Liver (tissue), 3 donors: ENCODE measurements at regions not wholly inside any gene's neighbourhood (a gene's known extent, or its start where the extent isn't known, plus 50 kb on each side); places are given as distances from the start of the nearest gene placed in this dataset.

Experiments used
- FOXA1 ChIP-seq: IDR thresholded peaks from 2 replicates; pipeline ENCODE4 v1.6.1; 2016; ENCODE audit warnings: antibody characterized with exemption
- GABPA ChIP-seq, 2 donors: IDR thresholded peaks in 1 of 2; conservative IDR thresholded peaks in 1 of 2; 2 replicates each; pipeline ENCODE4 v1.6.1; 2016; ENCODE audit warnings: antibody characterized with exemption in 2 of 2, mild to moderate bottlenecking in 1 of 2, moderate library complexity in 1 of 2
- JUND ChIP-seq, 2 donors: IDR thresholded peaks; 2 replicates each; pipeline ENCODE4 v1.6.1; 2016; ENCODE audit warnings: antibody characterized with exemption in 2 of 2
- MAX ChIP-seq: IDR thresholded peaks from 2 replicates; pipeline ENCODE4 v1.6.1; 2016; ENCODE audit warnings: antibody characterized with exemption
- RAD21 ChIP-seq, 2 donors: IDR thresholded peaks; 2 replicates each; pipeline ENCODE4 v1.6.1; 2016; ENCODE audit warnings: antibody characterized with exemption in 2 of 2, mild to moderate bottlenecking in 2 of 2
- REST ChIP-seq: IDR thresholded peaks from 2 replicates; pipeline ENCODE4 v1.6.1; 2016; ENCODE audit warnings: antibody characterized with exemption, mild to moderate bottlenecking
- RXRA ChIP-seq, 2 donors: IDR thresholded peaks; 2 replicates each; pipeline ENCODE4 v1.6.1; 2017 to 2018; ENCODE audit warnings: antibody characterized with exemption in 2 of 2, mild to moderate bottlenecking in 1 of 2
- TAF1 ChIP-seq: conservative IDR thresholded peaks from 2 replicates; pipeline ENCODE4 v1.6.1; 2016; ENCODE audit warnings: antibody characterized with exemption, mild to moderate bottlenecking
- ZBTB33 ChIP-seq: IDR thresholded peaks from 2 replicates; pipeline ENCODE4 v1.6.1; 2016; ENCODE audit warnings: antibody characterized with exemption
- TF ChIP-seq, protein P1 (sequence below): fragments of 150-350 bp; IDR thresholded peaks from 2 replicates; pipeline ENCODE4 v1.5.1; 2017; ENCODE audit warnings: improper control_type of control experiment, low read depth, low read length; ENCODE audit not compliant: missing input control
- donor health status: healthy.
- donor health status: healthy.

DNA sequence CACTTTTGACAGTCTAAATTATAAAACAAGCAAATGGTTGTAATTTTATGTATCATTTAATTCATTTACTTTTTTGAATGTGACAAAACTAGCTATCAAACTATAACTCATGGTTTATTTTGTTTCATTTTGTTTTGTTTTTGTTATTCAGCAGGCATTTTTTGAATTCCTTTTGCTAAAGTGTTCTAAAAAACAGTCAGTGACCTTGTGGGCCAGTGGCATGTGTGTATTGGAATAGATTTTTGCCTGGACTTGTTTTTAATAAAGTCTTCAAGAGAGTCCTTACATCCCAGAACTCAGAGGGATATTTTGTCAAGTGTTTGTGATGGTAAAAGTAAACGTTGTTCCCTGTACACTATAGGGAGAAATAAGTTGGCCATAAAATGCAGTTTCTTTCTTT, 369.7 kb upstream of the SYT1 start:
- TF ChIP-seq, protein P1, sequence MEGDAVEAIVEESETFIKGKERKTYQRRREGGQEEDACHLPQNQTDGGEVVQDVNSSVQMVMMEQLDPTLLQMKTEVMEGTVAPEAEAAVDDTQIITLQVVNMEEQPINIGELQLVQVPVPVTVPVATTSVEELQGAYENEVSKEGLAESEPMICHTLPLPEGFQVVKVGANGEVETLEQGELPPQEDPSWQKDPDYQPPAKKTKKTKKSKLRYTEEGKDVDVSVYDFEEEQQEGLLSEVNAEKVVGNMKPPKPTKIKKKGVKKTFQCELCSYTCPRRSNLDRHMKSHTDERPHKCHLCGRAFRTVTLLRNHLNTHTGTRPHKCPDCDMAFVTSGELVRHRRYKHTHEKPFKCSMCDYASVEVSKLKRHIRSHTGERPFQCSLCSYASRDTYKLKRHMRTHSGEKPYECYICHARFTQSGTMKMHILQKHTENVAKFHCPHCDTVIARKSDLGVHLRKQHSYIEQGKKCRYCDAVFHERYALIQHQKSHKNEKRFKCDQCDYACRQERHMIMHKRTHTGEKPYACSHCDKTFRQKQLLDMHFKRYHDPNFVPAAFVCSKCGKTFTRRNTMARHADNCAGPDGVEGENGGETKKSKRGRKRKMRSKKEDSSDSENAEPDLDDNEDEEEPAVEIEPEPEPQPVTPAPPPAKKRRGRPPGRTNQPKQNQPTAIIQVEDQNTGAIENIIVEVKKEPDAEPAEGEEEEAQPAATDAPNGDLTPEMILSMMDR, result no peak
- TF ChIP-seq ZBTB33 (no peak), TAF1 (no peak), JUND (IDR thresholded peaks at IDR 0.05) (no peak), RXRA (IDR thresholded peaks at IDR 0.05) (no peak), FOXA1 (no peak), MAX (no peak), RAD21 (IDR thresholded peaks at IDR 0.05) (no peak), GABPA (IDR thresholded peaks at IDR 0.05 in 1 of 2, conservative IDR thresholded peaks at IDR 0.05 in 1 of 2) (no peak), REST (no peak)
